A673 (cell line): ENCODE measurements at regions not wholly inside any gene's neighbourhood (a gene's known extent, or its start where the extent isn't known, plus 50 kb on each side); places are given as distances from the start of the nearest gene placed in this dataset.

Source experiments
- CTCF ChIP-seq: fragments of 300-800, 200-600 bp; sonication (generic); conservative IDR thresholded peaks from 2 replicates; pipeline ENCODE4 v1.5.1; 2017; ENCODE audit warnings: low read depth, mild to moderate bottlenecking, antibody characterized with exemption, low read length, moderate library complexity, mixed read lengths
- EZH2 ChIP-seq: fragments of 200-600 bp; sonication (generic); IDR thresholded peaks from 2 replicates; pipeline ENCODE4 v1.6.1; 2017; ENCODE audit warnings: borderline replicate concordance, low read depth, mild to moderate bottlenecking, mixed read lengths, antibody characterized with exemption, low read length; ENCODE audit not compliant: poor library complexity, severe bottlenecking

- TF ChIP-seq CTCF (no peak), EZH2 (no peak)
Observed at GRCh38 chr4:14184767-14185166, 557.2 kb upstream of the BOD1L1 start.
